ENCODE measurements at regions not wholly inside any gene's neighbourhood (a gene's known extent, or its start where the extent isn't known, plus 50 kb on each side); places are given as distances from the start of the nearest gene placed in this dataset.
"Not testable (repeated sequence)": the region's sequence is repeated elsewhere in the genome, so short reads cannot be mapped to it uniquely, and the experiment has no call there.

GRCh38 chr15:96817900-96818299 lies 487.4 kb downstream of the NR2F2 start:
- DNase-seq (ENCODE audit: low read depth in 2 of 2) = no peak

- no peak for DNase-seq (ENCODE audit: low read depth in 2 of 2)
Observed at GRCh38 chr15:96818861-96819260, 488.4 kb downstream of the NR2F2 start.

- DNase-seq (ENCODE audit: low read depth in 2 of 2) = no peak
Observed at GRCh38 chr15:96827981-96828380, 497.5 kb downstream of the NR2F2 start.

GRCh38 chr15:96837241-96837970 lies 506.9 kb downstream of the NR2F2 start:
- DNase-seq (ENCODE audit: low read depth in 2 of 2) = no peak

GRCh38 chr15:96838081-96838480 lies 507.6 kb downstream of the NR2F2 start:
- DNase-seq (ENCODE audit: low read depth in 2 of 2) = no peak

GRCh38 chr15:96849271-96849900 lies 518.9 kb downstream of the NR2F2 start:
- DNase-seq (ENCODE audit: low read depth in 2 of 2) = no peak

GRCh38 chr15:96851613-96852012 lies 521.1 kb downstream of the NR2F2 start:
- DNase-seq (ENCODE audit: low read depth in 2 of 2) = no peak

GRCh38 chr15:96858694-96859093 lies 528.2 kb downstream of the NR2F2 start:
- DNase-seq (ENCODE audit: low read depth in 2 of 2) = no peak

- DNase-seq (ENCODE audit: low read depth in 2 of 2) = no peak
Observed at GRCh38 chr15:96860741-96861140, 530.2 kb downstream of the NR2F2 start.

GRCh38 chr15:96867992-96868391 lies 537.5 kb downstream of the NR2F2 start:
- DNase-seq (ENCODE audit: low read depth in 2 of 2) = no peak

GRCh38 chr15:96869122-96869521 lies 538.6 kb downstream of the NR2F2 start:
- DNase-seq (ENCODE audit: low read depth in 2 of 2) = no peak

GRCh38 chr15:96869790-96870189 lies 539.3 kb downstream of the NR2F2 start:
- no peak for DNase-seq (ENCODE audit: low read depth in 2 of 2)

GRCh38 chr15:96870580-96870979 lies 540.1 kb downstream of the NR2F2 start:
- no peak for DNase-seq (ENCODE audit: low read depth in 2 of 2)

- DNase-seq (ENCODE audit: low read depth in 2 of 2) = not testable (repeated sequence)
Observed at GRCh38 chr15:96877442-96877841, 546.9 kb downstream of the NR2F2 start.

- no peak for DNase-seq (ENCODE audit: low read depth in 2 of 2)
Observed at GRCh38 chr15:96878129-96878528, 547.6 kb downstream of the NR2F2 start.

GRCh38 chr15:96882121-96882772 lies 551.7 kb downstream of the NR2F2 start:
- no peak for DNase-seq (ENCODE audit: low read depth in 2 of 2)

- DNase-seq (ENCODE audit: low read depth in 2 of 2) = no peak
Observed at GRCh38 chr15:96887730-96888129, 557.2 kb downstream of the NR2F2 start.

- no peak for DNase-seq (ENCODE audit: low read depth in 2 of 2)
Observed at GRCh38 chr15:96888764-96889163, 558.3 kb downstream of the NR2F2 start.

GRCh38 chr15:96889734-96890480 lies 559.4 kb downstream of the NR2F2 start:
- no peak for DNase-seq (ENCODE audit: low read depth in 2 of 2)

- no peak for DNase-seq (ENCODE audit: low read depth in 2 of 2)
Observed at GRCh38 chr15:96891046-96891445, 560.5 kb downstream of the NR2F2 start.

- no peak for DNase-seq (ENCODE audit: low read depth in 2 of 2)
Observed at GRCh38 chr15:96893159-96893906, 562.8 kb downstream of the NR2F2 start.

GRCh38 chr15:96894659-96895058 lies 564.2 kb downstream of the NR2F2 start:
- no peak for DNase-seq (ENCODE audit: low read depth in 2 of 2)

All from activated CD8-positive, alpha-beta memory T cell treated with anti-CD3 and anti-CD28 coated beads for 4 hours (primary cell).